ENCODE measurements at regions not wholly inside any gene's neighbourhood (a gene's known extent, or its start where the extent isn't known, plus 50 kb on each side); places are given as distances from the start of the nearest gene placed in this dataset.

- TF ChIP-seq MCM2 (IDR thresholded peaks at IDR 0.05; ENCODE audit: low read depth), result no peak
- TF ChIP-seq FOXK1 (CRISPR knock-in tag; IDR thresholded peaks at IDR 0.05; ENCODE audit: borderline replicate concordance), result no peak
- no peak for TF ChIP-seq CREBBP (IDR thresholded peaks at IDR 0.05; ENCODE audit: low read depth, low read length)
- TF ChIP-seq SFPQ (IDR thresholded peaks at IDR 0.05; ENCODE audit: low read depth, low read length), result no peak
- no peak for TF ChIP-seq STAT5A (IDR thresholded peaks at IDR 0.05; ENCODE audit: borderline replicate concordance, low read length)
- TF ChIP-seq THRA (IDR thresholded peaks at IDR 0.05), result no peak
- TF ChIP-seq ZMIZ1 (IDR thresholded peaks at IDR 0.05; ENCODE audit: low read depth in 2 of 2, low read length in 2 of 2), result no peak
- no peak for TF ChIP-seq ZNF24 (IDR thresholded peaks at IDR 0.05)
- no peak for TF ChIP-seq ZNF436 (CRISPR knock-in tag; IDR thresholded peaks at IDR 0.05)
These were observed 176.4 kb upstream of the PLPPR1 start (continued) for GRCh38 chr9:100852088-100852487.
